ENCODE measurements at regions not wholly inside any gene's neighbourhood (a gene's known extent, or its start where the extent isn't known, plus 50 kb on each side); places are given as distances from the start of the nearest gene placed in this dataset.

- no peak for TF ChIP-seq CTCF (conservative IDR thresholded peaks at IDR 0.05 in 1 of 2, IDR thresholded peaks at IDR 0.05 in 1 of 2; ENCODE audit: extremely low read depth in 1 of 2, insufficient read depth in 1 of 2, low read depth in 1 of 2, low read length in 2 of 2)
- TF ChIP-seq EZH2 (IDR thresholded peaks at IDR 0.05; ENCODE audit: borderline replicate concordance, low read length): no peak
These were observed 64.6 kb upstream of the SLC6A6 start for GRCh38 chr3:14337828-14338227.
